Keratinocyte (primary cell): ENCODE measurements at regions not wholly inside any gene's neighbourhood (a gene's known extent, or its start where the extent isn't known, plus 50 kb on each side); places are given as distances from the start of the nearest gene placed in this dataset.
A peak's percentile ranks its signal among the peaks of the same experiment; 100 is the strongest.

Experiments used
- DNase-seq: peaks from one replicate; pipeline ENCODE4 v3.0.0-alpha.2; 2011; ENCODE audit warnings: low read depth, missing footprints, low spot score
- FAIRE-seq: peaks from 2 replicates; lab custom pipeline; 2011; peaks lifted over from hg19 to GRCh38; lab: Jason Lieb, UNC
- H2AFZ ChIP-seq: 2 replicates; pipeline ENCODE4 v1.6.0; 2012; ENCODE audit warnings: low read length, control low read depth, inconsistent platforms; ENCODE audit not compliant: control insufficient read depth
- H3K27ac ChIP-seq: 2 replicates; pipeline ENCODE4 v1.5.1; 2011; ENCODE audit warnings: low read length; ENCODE audit not compliant: control insufficient read depth, insufficient read depth
- H3K27me3 ChIP-seq: 3 replicates; pipeline ENCODE4 v1.6.0; 2011; ENCODE audit warnings: low read length; ENCODE audit not compliant: control insufficient read depth, insufficient read depth; ENCODE audit errors: extremely low read depth
- H3K36me3 ChIP-seq, 2 experiments: 2 replicates in 1 of 2; 3 replicates in 1 of 2; pipeline ENCODE4 v1.5.1; 2011; ENCODE audit warnings: low read length in 2 of 2, mild to moderate bottlenecking in 1 of 2; ENCODE audit not compliant: control insufficient read depth in 2 of 2, insufficient read depth in 2 of 2; ENCODE audit errors: extremely low read depth in 1 of 2
- H3K4me1 ChIP-seq: 3 replicates; pipeline ENCODE4 v1.5.1; 2011; ENCODE audit warnings: low read length; ENCODE audit not compliant: control insufficient read depth, insufficient read depth; ENCODE audit errors: extremely low read depth
- H3K4me2 ChIP-seq: 3 replicates; pipeline ENCODE4 v1.6.0; 2011; ENCODE audit warnings: low read depth, low read length; ENCODE audit not compliant: control insufficient read depth, insufficient read depth; ENCODE audit errors: extremely low read depth
- H3K4me3 ChIP-seq, 3 experiments: fragments of 200-600 bp in 1 of 3; sonication (generic) in 1 of 3; 2 replicates in 2 of 3; 3 replicates in 1 of 3; pipeline ENCODE4 v1.5.1; 2011 to 2016; ENCODE audit warnings: low read length in 3 of 3, mild to moderate bottlenecking in 3 of 3, control low read depth in 2 of 3, inconsistent platforms in 1 of 3, low read depth in 1 of 3, mixed read lengths in 1 of 3, mixed run types in 1 of 3, moderate library complexity in 1 of 3; ENCODE audit not compliant: control insufficient read depth in 2 of 3, insufficient read depth in 2 of 3; ENCODE audit errors: extremely low read depth in 1 of 3
- H3K79me2 ChIP-seq: 2 replicates; pipeline ENCODE4 v1.6.0; 2012; ENCODE audit warnings: low read length; ENCODE audit not compliant: control insufficient read depth, insufficient read depth
- H3K9ac ChIP-seq: 3 replicates; pipeline ENCODE4 v1.6.0; 2011; ENCODE audit warnings: low read length; ENCODE audit not compliant: control insufficient read depth, insufficient read depth; ENCODE audit errors: extremely low read depth
- H3K9me1 ChIP-seq: 3 replicates; pipeline ENCODE4 v1.6.0; 2011; ENCODE audit warnings: low read length; ENCODE audit not compliant: control insufficient read depth, insufficient read depth; ENCODE audit errors: extremely low read depth
- H3K9me3 ChIP-seq: 2 replicates; pipeline ENCODE4 v1.5.1; 2012; ENCODE audit warnings: low read depth, low read length; ENCODE audit not compliant: control insufficient read depth
- H4K20me1 ChIP-seq: 3 replicates; pipeline ENCODE4 v1.6.0; 2011; ENCODE audit warnings: low read length; ENCODE audit not compliant: control insufficient read depth, insufficient read depth; ENCODE audit errors: extremely low read depth
- CTCF ChIP-seq, 3 experiments: IDR thresholded peaks in 1 of 3; conservative IDR thresholded peaks in 1 of 3; optimal IDR thresholded peaks in 1 of 3; 2 replicates in 2 of 3; 3 replicates in 1 of 3; pipeline versions ENCODE3 to v1.5.1; 2011; ENCODE audit warnings: low read length in 3 of 3, mild to moderate bottlenecking in 3 of 3, moderate library complexity in 2 of 3, control low read depth in 1 of 3, inconsistent platforms in 1 of 3; ENCODE audit not compliant: insufficient read depth in 2 of 3; ENCODE audit errors: extremely low read depth in 1 of 3
- EZH2 ChIP-seq: IDR thresholded peaks from one replicate; pipeline ENCODE4 v1.6.1; 2012; ENCODE audit warnings: inconsistent platforms, mild to moderate bottlenecking, low read length, moderate library complexity
- dilution Hi-C: fragments of 300-500 bp; cut with MboI; formaldehyde crosslinking; loops from one replicate; pipeline ENCODE4 v1.7.0; 2020; ENCODE audit warnings: low sequenced_read_pairs; ENCODE audit not compliant: extremely low pct_ligation_motif_present

- no peak for TF ChIP-seq EZH2
- no peak for TF ChIP-seq CTCF (optimal IDR thresholded peaks at IDR 0.05 in 1 of 3, IDR thresholded peaks at IDR 0.05 in 1 of 3, conservative IDR thresholded peaks at IDR 0.05 in 1 of 3; ENCODE audit: extremely low read depth in 1 of 3, insufficient read depth in 2 of 3, low read length in 3 of 3)
- no peaks in the 10 kb centered on the region for H3K9me1 ChIP-seq
- dilution Hi-C loops = no loop called here
- no peaks in the 10 kb centered on the region for H3K9me3 ChIP-seq
- no peaks in the 10 kb centered on the region for H3K79me2 ChIP-seq
- H2AFZ ChIP-seq = peak overlapping the region; percentile 68
- H3K9ac ChIP-seq = no peak overlapping the region
- H3K4me3 ChIP-seq = peak overlapping the region in 2 of 3 experiments; percentile 69 to 73
- DNase-seq = no peak
- no peaks in the 10 kb centered on the region for H4K20me1 ChIP-seq
- H3K4me1 ChIP-seq = peaks cover 14% of the 10 kb centered on the region
- no peaks in the 10 kb centered on the region for H3K36me3 ChIP-seq
- no peak for FAIRE-seq
- H3K27ac ChIP-seq = no peak overlapping the region
- H3K27me3 ChIP-seq = no peaks in the 10 kb centered on the region
- H3K4me2 ChIP-seq = peak overlapping the region; percentile 80
Observed at GRCh38 chr21:16536140-16536539, 806.4 kb downstream of the USP25 start.

- peak overlapping the region; percentile 82 for H2AFZ ChIP-seq
- no peaks in the 10 kb centered on the region for H3K9me1 ChIP-seq
- peak overlapping the region; percentile 44 to 73 (median 70) for H3K4me3 ChIP-seq
- H3K4me2 ChIP-seq = peak overlapping the region; percentile 80
- peak overlapping the region; percentile 73 for H3K27ac ChIP-seq
- H3K36me3 ChIP-seq = no peaks in the 10 kb centered on the region
- dilution Hi-C loops = no loop called here
- no peaks in the 10 kb centered on the region for H4K20me1 ChIP-seq
- H3K9ac ChIP-seq = peak overlapping the region; percentile 68
- H3K79me2 ChIP-seq = no peaks in the 10 kb centered on the region
- TF ChIP-seq CTCF (optimal IDR thresholded peaks at IDR 0.05 in 1 of 3, IDR thresholded peaks at IDR 0.05 in 1 of 3, conservative IDR thresholded peaks at IDR 0.05 in 1 of 3; ENCODE audit: extremely low read depth in 1 of 3, insufficient read depth in 2 of 3, low read length in 3 of 3) (no peak), EZH2 (no peak)
- no peak for FAIRE-seq
- H3K27me3 ChIP-seq = no peaks in the 10 kb centered on the region
- no peaks in the 10 kb centered on the region for H3K9me3 ChIP-seq
- no peak for DNase-seq
- H3K4me1 ChIP-seq = peaks cover 14% of the 10 kb centered on the region
Observed at GRCh38 chr21:16536643-16537434, 807.1 kb downstream of the USP25 start.
